NCI-H2227 (cell line): ENCODE measurements at regions not wholly inside any gene's neighbourhood (a gene's known extent, or its start where the extent isn't known, plus 50 kb on each side); places are given as distances from the start of the nearest gene placed in this dataset.

ENCODE experiments used
- DNase-seq: peaks from one replicate; lab custom pipeline; 2025; ENCODE audit not compliant: unreplicated experiment; lab: John Stamatoyannopoulos, UW

- no peak for DNase-seq
These were observed 54.1 kb upstream of the CHD1 start for GRCh38 chr5:98982880-98983279.
